HL-60/S4 treated with phorbol 12-myristate 13-acetate at 8.2 ng/mL for 4 days and 3 days (cell line): ENCODE measurements at regions not wholly inside any gene's neighbourhood (a gene's known extent, or its start where the extent isn't known, plus 50 kb on each side); places are given as distances from the start of the nearest gene placed in this dataset.

Experiments used
- in situ Hi-C: fragments of 300-500 bp; cut with MboI; formaldehyde crosslinking; loops from 2 replicates; pipeline ENCODE4 v1.15.0; 2022; ENCODE audit warnings: low sequenced_read_pairs

DNA sequence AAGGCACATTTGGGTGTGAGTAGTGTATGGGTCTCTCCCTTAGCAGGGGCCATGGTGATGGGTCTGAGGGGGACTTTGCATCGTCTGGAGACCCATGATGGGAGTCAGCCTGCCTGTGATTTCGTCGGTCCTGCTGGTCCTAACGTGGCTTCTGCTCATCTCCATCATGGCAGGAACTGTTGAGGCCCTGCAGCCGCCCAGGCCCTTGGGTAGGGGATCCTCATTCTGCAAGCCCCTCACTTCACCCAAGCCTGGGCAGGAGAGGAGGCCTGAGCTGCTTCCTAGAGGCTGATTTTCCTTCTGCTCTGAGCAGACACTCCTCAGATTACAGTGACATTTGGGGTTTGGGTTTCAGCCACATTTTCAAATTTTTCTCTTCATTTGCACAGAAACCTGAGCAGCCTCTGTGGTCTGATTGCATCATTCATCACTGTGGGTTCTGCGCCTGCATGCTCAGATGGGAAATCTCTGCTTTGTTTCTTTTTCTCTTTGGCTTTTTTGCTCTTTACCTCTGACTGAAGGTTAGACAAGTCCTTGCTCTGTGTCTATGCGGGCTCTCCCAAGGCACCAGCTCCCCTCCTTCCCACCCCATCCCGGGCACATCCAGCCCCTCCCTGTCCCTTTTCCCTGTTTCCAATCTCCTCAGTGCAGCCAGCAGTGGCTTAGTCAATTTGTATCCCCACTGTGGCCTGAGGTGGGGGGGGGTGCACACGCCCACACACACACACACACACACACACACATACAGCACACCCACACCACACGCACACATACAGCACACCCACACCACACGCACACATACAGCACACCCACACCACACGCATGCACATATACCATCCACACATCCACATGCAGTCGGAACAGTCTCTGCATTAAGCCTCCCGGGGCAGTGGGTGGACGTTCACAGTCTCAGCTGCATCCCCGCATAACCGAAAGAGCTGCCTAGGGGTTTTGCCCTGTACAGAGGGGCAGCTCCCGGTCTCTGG is 305.4 kb upstream of the HS6ST1 start:
- in situ Hi-C loops, result no loop called here

DNA sequence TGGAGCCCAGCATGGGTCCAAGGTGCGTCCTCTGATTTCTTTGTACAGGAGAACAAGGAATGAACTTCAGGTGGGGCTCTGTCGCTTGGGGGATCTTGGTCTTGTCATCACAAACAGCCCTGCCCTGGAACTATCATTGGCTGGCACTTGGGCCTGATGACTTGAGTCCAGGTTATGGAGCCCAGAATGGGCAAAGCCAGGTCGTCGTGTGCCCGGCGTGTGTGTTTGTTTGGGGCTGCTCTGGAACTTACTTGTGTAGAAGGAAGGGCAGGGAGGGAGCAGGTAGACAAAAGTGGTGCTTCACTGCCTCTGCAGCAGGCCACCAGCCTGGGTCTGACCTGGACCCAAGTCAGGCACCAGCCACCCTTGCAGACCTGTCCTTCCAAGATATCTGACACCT is 306.3 kb upstream of the HS6ST1 start:
- in situ Hi-C loops, result no loop called here

DNA sequence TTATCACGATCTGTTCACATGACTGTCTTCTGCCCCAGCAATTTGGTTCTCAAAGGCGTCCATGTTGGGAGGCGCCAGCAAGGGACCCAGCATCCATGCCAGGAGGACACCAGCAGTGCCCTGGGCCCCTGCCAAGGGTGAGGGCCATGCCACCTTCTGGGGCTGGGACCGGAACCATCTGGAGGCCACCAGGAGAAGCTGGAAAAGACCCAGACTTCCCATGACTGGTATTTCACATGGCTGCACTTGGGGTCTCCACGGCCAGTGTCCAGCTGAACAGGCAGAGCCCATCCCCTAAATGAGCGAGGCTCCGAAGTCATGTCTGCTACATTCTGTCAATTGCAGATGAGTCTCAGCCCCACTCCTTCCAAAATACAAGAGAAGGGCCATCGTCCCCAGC is 306.8 kb upstream of the HS6ST1 start:
- in situ Hi-C loops, result no loop called here

GRCh38 chr2:128625963-128626759 is 307.5 kb upstream of the HS6ST1 start:
- in situ Hi-C loops, result no loop called here

- in situ Hi-C loops, result no loop called here
These were observed 308.3 kb upstream of the HS6ST1 start for GRCh38 chr2:128626760-128627511.

DNA sequence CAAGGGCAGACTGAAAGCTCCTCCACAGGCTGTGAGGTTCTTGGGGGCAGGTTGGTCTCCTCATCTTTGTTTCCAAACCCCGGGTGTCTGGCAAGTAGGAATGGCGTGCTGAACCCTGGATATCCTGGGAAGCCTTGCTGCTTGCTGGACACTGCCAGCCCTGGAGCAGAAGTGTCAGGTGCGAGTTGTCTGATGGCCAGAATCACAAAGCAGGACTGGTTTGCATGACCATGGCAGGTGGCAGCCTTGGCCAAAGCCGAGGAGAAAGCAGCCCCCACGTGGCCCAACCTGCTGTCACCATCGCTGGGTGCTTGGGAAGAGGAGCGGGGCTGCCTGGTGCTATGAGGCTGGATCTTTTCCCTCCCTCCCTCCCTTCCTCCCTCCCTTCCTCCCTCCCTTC is 309.5 kb upstream of the HS6ST1 start:
- in situ Hi-C loops, result no loop called here

- in situ Hi-C loops, result no loop called here
These were observed 310.3 kb upstream of the HS6ST1 start for GRCh38 chr2:128628996-128629395.

- in situ Hi-C loops, result no loop called here
These were observed 312.5 kb upstream of the HS6ST1 start for GRCh38 chr2:128630974-128631697.

GRCh38 chr2:128631698-128632500 is 313.2 kb upstream of the HS6ST1 start:
- in situ Hi-C loops, result no loop called here

DNA sequence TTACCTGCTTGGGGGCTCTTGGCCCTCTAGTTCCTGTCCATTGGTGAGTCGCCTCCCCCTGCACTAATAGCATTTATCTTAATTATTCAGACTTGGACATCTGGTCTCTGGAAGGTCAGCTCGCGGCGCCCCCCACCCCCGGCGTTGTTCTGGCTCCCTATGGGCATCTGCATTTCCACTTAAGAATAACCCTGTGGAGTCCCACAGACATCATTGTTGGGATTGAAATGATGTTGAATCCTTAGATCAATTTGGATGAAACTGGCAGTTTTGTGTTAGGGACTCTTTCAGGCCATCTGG is 313.8 kb upstream of the HS6ST1 start:
- in situ Hi-C loops, result no loop called here

DNA sequence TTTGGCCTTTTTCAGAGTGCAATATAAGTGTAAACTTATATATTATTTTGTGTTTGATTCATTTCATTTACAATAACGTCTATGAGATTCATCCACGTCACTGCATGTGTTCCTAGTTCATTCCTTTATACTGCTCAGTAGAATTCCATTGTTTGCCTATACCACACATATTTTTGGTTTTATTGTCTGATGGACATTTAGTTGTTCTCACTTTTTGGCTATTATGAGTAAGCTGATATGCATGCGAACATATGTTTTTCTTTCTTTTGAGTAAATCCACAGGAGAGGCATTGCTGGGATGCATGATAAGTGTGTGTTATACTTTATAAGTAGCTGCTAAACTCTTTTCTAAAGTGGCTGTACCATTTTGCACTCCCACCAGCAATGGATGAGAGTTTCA is 314.8 kb upstream of the HS6ST1 start:
- in situ Hi-C loops, result no loop called here

DNA sequence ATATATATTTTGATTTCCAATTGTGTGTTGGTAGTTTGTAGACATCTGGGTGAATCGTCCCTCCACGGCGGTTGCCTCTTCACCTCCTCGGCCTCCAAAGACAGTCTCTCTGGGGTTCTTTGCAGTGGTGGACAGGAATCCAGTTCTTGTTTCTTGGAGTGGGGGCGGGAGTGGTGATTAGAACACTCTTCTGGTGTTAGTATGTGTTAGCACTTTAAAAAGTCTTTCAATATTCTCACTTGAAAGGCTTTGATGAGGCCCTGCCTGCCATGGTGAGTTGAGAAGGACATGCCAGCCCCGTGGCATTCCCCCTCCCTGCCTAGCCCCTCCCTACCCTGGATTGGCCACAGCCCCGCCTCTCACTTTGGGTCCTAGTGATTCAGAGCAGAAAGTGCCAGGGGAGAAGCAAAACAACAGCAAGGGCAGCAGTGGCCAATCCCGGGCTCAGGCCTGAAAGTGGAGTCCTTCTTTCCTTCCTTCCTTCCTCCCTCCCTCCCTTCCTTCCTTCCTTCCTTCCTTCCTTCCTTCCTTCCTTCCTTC is 316.8 kb upstream of the HS6ST1 start:
- in situ Hi-C loops, result no loop called here

DNA sequence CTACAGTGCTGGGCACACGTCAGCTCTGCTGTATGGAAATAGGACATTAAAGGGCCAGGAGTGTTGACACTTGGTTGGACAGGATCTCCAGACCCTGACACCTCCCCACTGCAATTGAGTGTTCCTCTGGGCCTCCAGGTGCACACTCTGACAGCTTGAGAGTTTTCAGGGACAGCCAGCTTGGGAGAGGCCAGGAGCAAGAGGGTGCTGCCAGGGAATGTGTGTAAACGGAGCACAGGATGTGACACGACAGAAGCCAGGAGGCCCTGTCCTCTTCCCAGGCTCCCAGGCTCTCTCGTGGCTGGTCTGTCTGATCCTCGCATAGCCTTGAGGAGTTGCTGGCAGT is 318.1 kb upstream of the HS6ST1 start:
- in situ Hi-C loops, result no loop called here

DNA sequence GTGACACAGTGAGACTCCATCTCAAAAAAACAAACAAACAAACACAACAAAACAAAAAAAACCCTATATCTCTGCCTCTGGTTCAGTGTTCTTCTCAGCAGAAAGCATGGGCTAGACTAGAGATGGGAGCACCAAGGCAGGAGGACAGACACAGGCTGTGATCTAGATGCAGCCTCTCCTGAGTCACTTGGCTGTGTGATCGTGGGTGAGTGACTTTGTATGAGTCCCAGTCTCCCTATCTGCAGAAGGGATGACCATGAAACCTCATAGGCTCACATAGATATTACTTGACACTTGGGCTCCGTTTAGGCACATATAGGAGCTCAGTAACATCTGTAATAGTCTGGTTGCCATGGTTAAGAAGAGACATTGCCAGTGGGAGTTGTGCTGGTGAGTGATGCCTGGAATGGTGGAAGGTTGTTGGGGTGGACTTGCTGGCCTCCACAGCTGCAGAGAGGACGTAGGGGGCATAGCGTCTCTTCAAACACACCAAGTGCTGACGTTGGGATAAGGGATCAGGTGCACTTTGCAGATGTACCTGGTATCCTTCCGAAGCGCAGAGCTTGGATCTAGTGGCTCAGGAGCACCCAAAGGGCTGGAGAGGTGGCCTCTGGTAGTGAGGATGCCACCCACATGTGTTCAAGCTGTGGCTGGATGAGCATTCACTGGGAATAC is 318.9 kb upstream of the HS6ST1 start:
- in situ Hi-C loops, result no loop called here

DNA sequence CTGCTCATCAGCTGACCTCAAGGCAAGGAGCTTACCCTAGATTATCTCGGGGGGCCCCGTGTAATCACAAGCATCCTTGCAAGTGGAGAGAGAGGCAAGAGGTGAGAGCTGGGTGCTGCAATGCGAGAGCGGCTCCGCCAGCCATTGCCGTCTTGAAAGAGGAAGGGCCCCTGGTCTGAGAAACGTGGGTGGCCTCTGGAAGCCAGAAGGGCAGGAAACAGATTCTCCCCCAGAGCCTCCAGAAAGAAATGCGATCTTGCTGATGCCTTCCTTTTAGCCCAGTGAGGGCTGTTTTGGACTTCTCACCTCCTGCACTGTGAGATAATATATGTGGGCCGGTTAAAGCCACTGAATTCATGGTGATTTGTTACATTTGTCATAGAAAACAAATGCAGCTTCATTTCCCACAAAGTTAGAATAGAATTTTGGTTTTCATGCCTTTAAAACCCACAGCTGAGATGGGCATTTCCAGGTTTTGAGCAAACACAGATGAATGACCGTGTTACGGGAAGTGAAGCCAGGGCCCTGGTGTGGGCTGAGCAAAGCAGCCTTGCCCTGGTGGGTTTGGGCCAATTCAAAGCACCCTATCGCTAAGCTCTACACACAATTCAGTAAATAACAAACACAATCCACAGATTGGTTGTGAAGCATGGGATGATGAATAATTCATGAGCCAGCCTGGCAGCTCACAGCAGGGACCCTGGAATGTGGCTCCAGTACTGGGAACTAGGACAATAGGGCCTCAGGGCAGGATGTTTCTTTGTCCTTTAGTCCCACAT is 319.9 kb upstream of the HS6ST1 start:
- in situ Hi-C loops, result no loop called here

- in situ Hi-C loops, result no loop called here
These were observed 320.4 kb upstream of the HS6ST1 start for GRCh38 chr2:128639120-128639477.

- in situ Hi-C loops, result no loop called here
These were observed 321.0 kb upstream of the HS6ST1 start for GRCh38 chr2:128639693-128640092.

GRCh38 chr2:128640166-128640844 is 321.6 kb upstream of the HS6ST1 start:
- in situ Hi-C loops, result no loop called here
